ENCODE measurements at regions not wholly inside any gene's neighbourhood (a gene's known extent, or its start where the extent isn't known, plus 50 kb on each side); places are given as distances from the start of the nearest gene placed in this dataset.

DNA sequence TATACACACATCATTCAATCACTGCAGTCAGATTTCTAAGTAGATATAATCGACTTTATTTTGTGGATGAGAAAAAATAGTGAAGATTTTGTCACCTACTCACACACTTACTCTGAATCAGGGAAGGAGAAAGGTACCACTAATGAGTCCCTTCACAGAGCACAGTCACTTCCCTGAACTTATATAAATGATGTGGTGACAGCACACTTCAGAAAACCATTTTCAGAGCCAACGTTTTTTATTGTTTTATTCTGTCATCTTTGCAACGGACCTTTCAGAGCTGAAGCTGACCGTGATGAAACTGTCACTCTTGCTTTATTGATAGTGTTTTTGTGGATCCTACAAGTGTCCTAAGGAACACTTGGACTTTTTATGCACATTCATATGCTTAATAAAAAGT, 956.6 kb downstream of the SQOR start:
- no peak for DNase-seq (ENCODE audit: low read depth in 2 of 3, low spot score in 2 of 3)

GRCh38 chr15:46595016-46595415, 960.2 kb downstream of the SQOR start:
- DNase-seq (ENCODE audit: low read depth in 2 of 3, low spot score in 2 of 3) = no peak

DNA sequence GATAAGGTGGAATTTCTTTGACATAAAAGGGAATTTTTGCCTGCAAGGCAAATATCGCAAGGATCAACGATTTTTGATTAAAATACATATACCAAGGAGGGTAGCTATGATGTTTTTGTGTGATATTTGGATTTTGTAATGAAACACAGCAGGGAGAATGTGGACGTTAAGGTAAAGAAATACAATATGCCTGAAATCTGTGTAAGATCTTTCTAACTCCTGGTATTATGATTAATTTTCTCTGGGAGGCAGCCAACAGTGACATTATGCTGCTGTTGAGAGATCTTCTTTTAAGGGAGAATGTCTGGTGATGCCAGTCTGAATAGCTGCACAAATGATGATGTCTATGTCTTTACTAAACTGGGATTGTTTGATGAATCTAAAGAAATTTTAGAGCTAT, 972.2 kb downstream of the SQOR start:
- no peak for DNase-seq (ENCODE audit: low read depth in 2 of 3, low spot score in 2 of 3)

- no peak for DNase-seq (ENCODE audit: low read depth in 2 of 3, low spot score in 2 of 3)
Observed at GRCh38 chr15:46616033-46616432, 981.2 kb downstream of the SQOR start.

DNA sequence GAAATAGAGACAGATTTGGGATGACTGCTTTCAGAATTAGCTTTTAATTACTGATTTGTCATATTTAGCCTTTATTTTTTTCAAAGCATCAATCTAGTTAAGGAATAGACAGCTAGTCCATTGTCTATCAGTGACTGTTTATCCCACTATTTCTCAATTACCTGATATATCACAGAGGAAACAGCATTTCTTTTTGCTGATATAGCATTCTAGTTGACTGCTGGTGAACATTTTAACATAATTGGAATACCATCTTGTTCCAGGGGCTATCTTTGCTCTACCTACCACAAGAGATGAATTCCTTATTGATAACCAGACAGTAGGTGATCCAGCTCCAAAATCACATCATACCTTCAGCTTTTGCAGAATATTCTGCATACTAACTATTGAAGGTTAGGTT, 982.7 kb downstream of the SQOR start:
- no peak for DNase-seq (ENCODE audit: low read depth in 2 of 3, low spot score in 2 of 3)

DNA sequence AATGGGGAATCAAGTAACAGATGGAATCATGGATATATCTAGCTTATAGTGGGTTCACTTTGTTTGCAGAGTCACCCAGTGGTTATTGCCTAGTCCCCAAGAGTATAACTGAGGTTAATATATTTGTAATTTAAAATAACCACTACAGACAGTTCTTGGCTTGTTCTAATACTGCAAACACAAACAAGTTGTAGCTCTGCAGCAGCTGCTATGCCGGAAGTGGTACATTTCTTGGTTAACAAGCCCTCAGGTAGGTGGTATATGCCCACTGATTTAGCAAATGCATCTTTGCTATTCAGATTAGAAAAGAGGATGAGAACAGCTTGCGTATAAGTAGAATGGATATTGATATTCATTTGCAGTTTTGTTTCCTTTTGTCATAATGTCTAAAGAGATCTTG, 984.2 kb downstream of the SQOR start:
- DNase-seq (ENCODE audit: low read depth in 2 of 3, low spot score in 2 of 3) = no peak

GRCh38 chr15:46620392-46621013, 985.7 kb downstream of the SQOR start:
- DNase-seq (ENCODE audit: low read depth in 2 of 3, low spot score in 2 of 3) = no peak

GRCh38 chr15:46622851-46623250, 988.0 kb downstream of the SQOR start:
- DNase-seq (ENCODE audit: low read depth in 2 of 3, low spot score in 2 of 3) = no peak

DNA sequence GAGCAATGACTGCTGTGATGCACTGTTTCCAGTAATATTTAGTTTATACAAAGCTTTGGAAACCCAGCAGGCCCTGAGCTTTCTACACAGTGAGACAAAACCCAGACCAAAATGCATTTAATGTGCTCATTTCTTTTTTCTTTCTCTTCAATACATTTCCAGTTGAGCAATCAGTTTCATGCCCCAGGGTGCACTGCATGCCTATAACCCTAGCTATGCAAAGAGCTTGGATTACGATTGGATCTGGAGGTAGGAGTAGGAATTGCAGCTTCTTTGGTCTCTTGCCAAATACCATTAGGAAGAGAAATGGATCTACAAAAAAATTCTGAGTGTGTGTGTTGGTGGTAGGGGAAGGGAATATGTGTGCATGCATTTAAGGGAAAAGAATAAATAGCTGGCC, 1001.4 kb downstream of the SQOR start:
- no peak for DNase-seq (ENCODE audit: low read depth in 2 of 3, low spot score in 2 of 3)

- no peak for DNase-seq (ENCODE audit: low read depth in 2 of 3, low spot score in 2 of 3)
Observed at GRCh38 chr15:46644501-46645481, 1010.0 kb downstream of the SQOR start.

- no peak for DNase-seq (ENCODE audit: low read depth in 2 of 3, low spot score in 2 of 3)
Observed at GRCh38 chr15:46646490-46646889, 1011.7 kb downstream of the SQOR start.

- DNase-seq (ENCODE audit: low read depth in 2 of 3, low spot score in 2 of 3) = no peak
Observed at GRCh38 chr15:46647046-46647445, 1012.2 kb downstream of the SQOR start.

GRCh38 chr15:46652266-46652665, 1017.4 kb downstream of the SQOR start:
- no peak for DNase-seq (ENCODE audit: low read depth in 2 of 3, low spot score in 2 of 3)

- DNase-seq (ENCODE audit: low read depth in 2 of 3, low spot score in 2 of 3) = no peak
Observed at GRCh38 chr15:46654993-46655392, 1020.2 kb downstream of the SQOR start.

DNA sequence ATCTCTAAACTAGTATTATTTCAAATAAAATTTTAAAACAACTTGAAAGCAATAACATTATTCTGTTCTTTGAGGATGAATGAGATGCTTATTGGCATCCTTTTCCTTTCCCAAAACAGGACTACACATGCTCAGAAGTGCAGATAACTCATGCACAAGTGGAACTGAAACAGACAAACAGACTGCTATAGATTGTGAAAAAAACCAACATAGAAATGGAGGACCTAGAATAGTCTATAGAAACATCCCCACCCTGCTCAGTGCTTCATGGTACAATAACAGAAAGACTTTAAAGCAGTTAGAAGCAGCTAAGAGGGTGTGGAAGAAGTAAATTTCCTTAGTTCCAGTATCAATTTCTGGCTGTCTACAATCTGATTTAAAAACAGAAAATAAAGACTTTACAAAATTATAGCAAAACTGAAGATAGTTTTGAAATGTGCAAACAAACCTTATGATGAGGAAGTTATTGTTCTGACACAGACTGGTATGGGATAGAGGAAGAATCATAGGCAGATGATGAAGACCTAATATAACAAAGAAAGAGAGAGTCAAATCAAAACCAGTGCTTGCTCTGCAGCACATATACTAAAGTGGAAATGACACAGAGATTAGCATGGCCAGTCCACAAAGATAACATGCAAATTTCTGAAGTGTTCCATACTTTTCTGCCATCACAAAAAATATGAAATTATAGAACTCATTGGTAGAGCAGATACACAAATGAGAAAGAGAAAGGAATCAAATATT, 1025.4 kb downstream of the SQOR start:
- DNase-seq (ENCODE audit: low read depth in 2 of 3, low spot score in 2 of 3) = no peak

GRCh38 chr15:46670258-46670657, 1035.4 kb downstream of the SQOR start:
- DNase-seq (ENCODE audit: low read depth in 2 of 3, low spot score in 2 of 3) = no peak

- no peak for DNase-seq (ENCODE audit: low read depth in 2 of 3, low spot score in 2 of 3)
Observed at GRCh38 chr15:46671336-46671735, 1036.5 kb downstream of the SQOR start.

GRCh38 chr15:46672041-46672440, 1037.2 kb downstream of the SQOR start:
- no peak for DNase-seq (ENCODE audit: low read depth in 2 of 3, low spot score in 2 of 3)

DNA sequence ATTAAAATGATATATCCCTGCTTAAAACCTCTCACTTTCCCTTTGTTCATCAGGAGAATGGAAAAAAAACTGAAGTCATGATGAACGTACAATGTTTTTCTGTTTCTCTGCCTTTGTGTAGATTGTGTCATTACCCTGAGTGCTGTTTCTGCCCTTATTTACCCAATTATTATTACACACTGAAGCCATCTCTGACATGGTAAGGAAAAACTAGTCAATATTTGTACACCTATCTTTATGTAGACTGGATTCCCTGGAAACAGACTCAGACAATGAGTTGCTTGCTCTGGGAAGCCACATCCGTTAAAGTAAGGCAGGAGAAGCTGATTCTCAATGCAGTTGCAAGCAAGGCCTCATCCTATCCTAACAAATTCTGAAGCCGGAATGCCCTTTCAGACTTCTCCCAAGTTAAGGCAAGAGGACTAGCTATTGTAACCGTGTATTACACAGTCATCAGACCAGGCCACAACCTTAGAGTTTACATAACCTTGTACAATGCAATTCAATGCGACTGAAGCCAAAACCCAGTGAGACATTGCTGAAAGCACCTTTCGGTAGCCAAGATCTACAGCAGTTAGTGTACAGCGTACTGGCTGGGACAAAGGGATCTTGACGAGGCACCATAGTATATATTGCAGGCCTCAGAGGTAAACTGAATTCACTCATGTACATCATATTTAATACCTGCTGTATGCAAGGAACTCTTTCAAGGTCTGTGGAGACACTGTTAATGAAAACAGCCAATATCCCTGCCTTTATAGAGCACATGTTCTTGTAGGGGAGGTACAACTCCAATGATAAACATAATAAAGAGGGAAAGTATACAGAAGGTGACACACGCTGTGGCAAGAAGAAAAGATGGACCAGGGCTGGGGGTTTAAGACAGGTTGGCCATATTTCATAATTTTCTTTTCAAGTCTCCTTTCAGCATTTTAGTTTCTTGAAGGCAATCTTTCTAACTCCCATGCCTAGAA, 1040.8 kb upstream of the SEMA6D start:
- no peak for DNase-seq (ENCODE audit: low read depth in 2 of 3, low spot score in 2 of 3)

- DNase-seq (ENCODE audit: low read depth in 2 of 3, low spot score in 2 of 3) = no peak
Observed at GRCh38 chr15:46677491-46677890, 1039.8 kb upstream of the SEMA6D start.
